ENCODE measurements at regions not wholly inside any gene's neighbourhood (a gene's known extent, or its start where the extent isn't known, plus 50 kb on each side); places are given as distances from the start of the nearest gene placed in this dataset.

- no CpG with 5 or more reads among the region's 2 CpGs for WGBS (ENCODE audit: extremely low coverage, insufficient read length, low lambda C conversion rate)
These were observed 152.7 kb upstream of the DAB2 start for GRCh38 chr5:39577529-39577928.

More at GRCh38 chr5:39577529-39577928, 152.7 kb upstream of the DAB2 start:
- no peaks in the 10 kb centered on the region; a peak in 1 of 5 replicates for H3K9me3 Mint-ChIP-seq
- H2AFZ ChIP-seq (ENCODE audit: low read length), result no peak overlapping the region
- no peak overlapping the region for H3K4ac ChIP-seq (ENCODE audit: low read depth, low read length)
- H3K4me3 Mint-ChIP-seq, result no peak overlapping the region
- H3K4me1 ChIP-seq (ENCODE audit: insufficient read depth, low read length), result no peaks in the 10 kb centered on the region
- no peak overlapping the region for H3K56ac ChIP-seq (ENCODE audit: insufficient read length, low read depth, low read length)
- H4K91ac ChIP-seq (ENCODE audit: insufficient read length, low read depth, low read length), result no peak overlapping the region
- no peak for DNase-seq
- no peak overlapping the region for H3T11ph ChIP-seq (ENCODE audit: low read length)
- H3K9ac ChIP-seq (ENCODE audit: extremely low read depth, insufficient read length, low read length), result no peak overlapping the region
- no peak overlapping the region for H2BK15ac ChIP-seq (ENCODE audit: low read depth, low read length)
- no peak overlapping the region for H4K5ac ChIP-seq (ENCODE audit: insufficient read length, low read depth, low read length)
- H3K9me3 ChIP-seq (ENCODE audit: control insufficient read depth, low read depth, low read length), result no peaks in the 10 kb centered on the region
- H2AK5ac ChIP-seq (ENCODE audit: insufficient read length, low read length), result no peak overlapping the region
- no peak overlapping the region for H2BK20ac ChIP-seq (ENCODE audit: low read depth, low read length, poor library complexity, severe bottlenecking)
- H3K4me1 Mint-ChIP-seq, result no peaks in the 10 kb centered on the region
- TF ChIP-seq CTCF (conservative IDR thresholded peaks at IDR 0.05), result no peak
- H2BK120ac ChIP-seq (ENCODE audit: low read depth, low read length, poor library complexity, severe bottlenecking), result no peak overlapping the region
- no peak overlapping the region for H3K27ac Mint-ChIP-seq
- peaks cover 1% of the 10 kb centered on the region; the same call in 1 of the 2 replicates for H3K27me3 Mint-ChIP-seq (ENCODE audit: low read depth)
- H3K18ac ChIP-seq (ENCODE audit: insufficient read length, low read depth, low read length), result no peak overlapping the region
- H3K23ac ChIP-seq (ENCODE audit: insufficient read length, low read depth, low read length), result no peak overlapping the region
- no peaks in the 10 kb centered on the region for H3K36me3 Mint-ChIP-seq (ENCODE audit: insufficient read depth in 1 of 3, low read depth in 3 of 3)
- H4K20me1 ChIP-seq (ENCODE audit: control insufficient read depth, insufficient read depth, insufficient read length), result no peaks in the 10 kb centered on the region
- H3K79me1 ChIP-seq (ENCODE audit: insufficient read depth, low read depth, low read length, poor library complexity, severe bottlenecking), result no peaks in the 10 kb centered on the region
- no peak overlapping the region for H3K14ac ChIP-seq (ENCODE audit: insufficient read depth, low read length)
- H4K8ac ChIP-seq (replicated peaks; ENCODE audit: insufficient read length, low read depth, low read length), result no peak overlapping the region
- H2BK12ac ChIP-seq (ENCODE audit: insufficient read length, low read depth, low read length), result no peak overlapping the region
- H3K23me2 ChIP-seq (ENCODE audit: insufficient read length, low read depth, low read length, poor library complexity, severe bottlenecking), result no peaks in the 10 kb centered on the region
- no peak overlapping the region for H2BK5ac ChIP-seq (ENCODE audit: insufficient read length, low read length)
- no peaks in the 10 kb centered on the region for H3K27me3 ChIP-seq (ENCODE audit: insufficient read depth, low read length)
- H3K27ac ChIP-seq (ENCODE audit: insufficient read length, low read depth, low read length), result no peak overlapping the region
- H3K4me2 ChIP-seq (ENCODE audit: insufficient read depth, insufficient read length, low read length), result no peak overlapping the region
- no peaks in the 10 kb centered on the region for H3K79me2 ChIP-seq (ENCODE audit: insufficient read depth, low read length)

Data from H9 (cell line).